Loucy (cell line): ENCODE measurements at regions not wholly inside any gene's neighbourhood (a gene's known extent, or its start where the extent isn't known, plus 50 kb on each side); places are given as distances from the start of the nearest gene placed in this dataset.

Experiments used
- H2AFZ ChIP-seq: fragments of 200-600 bp; sonication (generic); 2 replicates; pipeline ENCODE4 v1.6.0; 2016; ENCODE audit warnings: antibody characterized with exemption, mild to moderate bottlenecking, low read length, moderate library complexity
- H3F3A ChIP-seq: fragments of 200-600 bp; 2 replicates; pipeline ENCODE4 v1.6.0; 2016; ENCODE audit warnings: antibody characterized with exemption, low read depth, mild to moderate bottlenecking
- H3K27me3 ChIP-seq: fragments of 200-600 bp; sonication (generic); 2 replicates; pipeline ENCODE4 v1.6.1; 2014; ENCODE audit warnings: low read length, mild to moderate bottlenecking; ENCODE audit not compliant: insufficient read depth, poor library complexity, severe bottlenecking
- H3K36me3 ChIP-seq: fragments of 200-600 bp; sonication (generic); 2 replicates; pipeline ENCODE4 v1.6.1; 2016; ENCODE audit warnings: low read length; ENCODE audit not compliant: insufficient read depth
- H3K4me1 ChIP-seq: fragments of 200-600 bp; sonication (generic); 2 replicates; pipeline ENCODE4 v1.5.1; 2014; ENCODE audit warnings: low read length, mild to moderate bottlenecking; ENCODE audit not compliant: insufficient read depth, poor library complexity, severe bottlenecking
- H3K4me2 ChIP-seq: fragments of 200-600 bp; sonication (generic); 2 replicates; pipeline ENCODE4 v1.6.0; 2014; ENCODE audit warnings: antibody characterized with exemption, low read length, low read depth, mild to moderate bottlenecking; ENCODE audit not compliant: poor library complexity, severe bottlenecking
- H3K4me3 ChIP-seq: fragments of 200-600 bp; sonication (generic); 2 replicates; pipeline ENCODE4 v1.5.1; 2014; ENCODE audit warnings: low read length, mild to moderate bottlenecking, mixed read lengths; ENCODE audit not compliant: poor library complexity, severe bottlenecking
- H3K79me2 ChIP-seq: fragments of 200-600 bp; sonication (generic); 2 replicates; pipeline ENCODE4 v1.6.1; 2014; ENCODE audit warnings: low read length; ENCODE audit not compliant: insufficient read depth
- H3K9ac ChIP-seq: fragments of 200-600 bp; sonication (generic); 2 replicates; pipeline ENCODE4 v1.6.0; 2014; ENCODE audit warnings: mild to moderate bottlenecking, low read depth, low read length, moderate library complexity; ENCODE audit not compliant: poor library complexity, severe bottlenecking
- H3K9me2 ChIP-seq: fragments of 200-600 bp; sonication (generic); replicated peaks from 2 replicates; pipeline ENCODE4 v1.6.1; 2016; ENCODE audit warnings: low read depth, low read length, mixed read lengths
- H3K9me3 ChIP-seq: fragments of 200-600 bp; sonication (generic); 2 replicates; pipeline ENCODE4 v1.6.1; 2014; ENCODE audit warnings: mild to moderate bottlenecking, antibody characterized with exemption, low read length, low read depth; ENCODE audit not compliant: insufficient read depth
- H4K20me1 ChIP-seq: fragments of 200-600 bp; sonication (generic); 2 replicates; pipeline ENCODE4 v1.6.0; 2014; ENCODE audit warnings: antibody characterized with exemption, low read length, mild to moderate bottlenecking; ENCODE audit not compliant: insufficient read depth, poor library complexity, severe bottlenecking
- CTCF ChIP-seq: fragments of 200-600 bp; sonication (generic); conservative IDR thresholded peaks from 2 replicates; pipeline ENCODE4 v1.5.1; 2014; ENCODE audit warnings: mild to moderate bottlenecking, antibody characterized with exemption, low read length
- EZH2phosphoT487 ChIP-seq: fragments of 200-600 bp; IDR thresholded peaks from 2 replicates; pipeline ENCODE4 v1.6.1; 2018; ENCODE audit warnings: antibody characterized with exemption, mild to moderate bottlenecking, moderate library complexity, borderline replicate concordance

GRCh38 chr1:115140442-115141144, 51.3 kb upstream of the TSPAN2 start:
- TF ChIP-seq CTCF (no peak), EZH2phosphoT487 (no peak)
- no peak overlapping the region for H3K9ac ChIP-seq
- H3K4me2 ChIP-seq, result no peak overlapping the region
- no peaks in the 10 kb centered on the region for H3K27me3 ChIP-seq
- H2AFZ ChIP-seq, result no peak overlapping the region
- no peaks in the 10 kb centered on the region for H3F3A ChIP-seq
- no peaks in the 10 kb centered on the region for H4K20me1 ChIP-seq
- no peaks in the 10 kb centered on the region for H3K9me2 ChIP-seq
- no peaks in the 10 kb centered on the region for H3K79me2 ChIP-seq
- no peaks in the 10 kb centered on the region for H3K36me3 ChIP-seq
- no peaks in the 10 kb centered on the region for H3K9me3 ChIP-seq
- H3K4me3 ChIP-seq, result no peak overlapping the region
- peaks cover 28% of the 10 kb centered on the region for H3K4me1 ChIP-seq

GRCh38 chr1:115139381-115139780, 50.1 kb upstream of the TSPAN2 start:
- H3F3A ChIP-seq, result no peaks in the 10 kb centered on the region
- no peak for TF ChIP-seq EZH2phosphoT487
- TF ChIP-seq CTCF, result no peak
- no peaks in the 10 kb centered on the region for H4K20me1 ChIP-seq
- no peak overlapping the region for H3K9ac ChIP-seq
- peak overlapping the region; percentile 28 for H3K4me3 ChIP-seq
- H3K9me2 ChIP-seq, result no peaks in the 10 kb centered on the region
- H3K79me2 ChIP-seq, result no peaks in the 10 kb centered on the region
- H3K27me3 ChIP-seq, result no peaks in the 10 kb centered on the region
- no peaks in the 10 kb centered on the region for H3K36me3 ChIP-seq
- H3K4me2 ChIP-seq, result peak overlapping the region; percentile 57
- no peaks in the 10 kb centered on the region for H3K9me3 ChIP-seq
- H2AFZ ChIP-seq, result peak overlapping the region; percentile 94
- peaks cover 28% of the 10 kb centered on the region for H3K4me1 ChIP-seq
